Body of pancreas (tissue), 4 donors: ENCODE measurements at regions not wholly inside any gene's neighbourhood (a gene's known extent, or its start where the extent isn't known, plus 50 kb on each side); places are given as distances from the start of the nearest gene placed in this dataset.

Experiments used
- POLR2A ChIP-seq, 3 donors: fragments of 450-650 bp; IDR thresholded peaks; one replicate each; pipeline ENCODE4 v1.6.1; 2016; ENCODE audit warnings: antibody characterized with exemption in 3 of 3, mild to moderate bottlenecking in 2 of 3
- TF ChIP-seq, protein P1 (sequence below), 7 experiments: fragments of 450-650 bp in 4 of 7; fragments of 200-600 bp in 3 of 7; sonication (generic) in 3 of 7; IDR thresholded peaks; one replicate each; pipeline ENCODE4 v1.5.1; 2016 to 2019; ENCODE audit warnings: antibody characterized with exemption in 7 of 7

DNA sequence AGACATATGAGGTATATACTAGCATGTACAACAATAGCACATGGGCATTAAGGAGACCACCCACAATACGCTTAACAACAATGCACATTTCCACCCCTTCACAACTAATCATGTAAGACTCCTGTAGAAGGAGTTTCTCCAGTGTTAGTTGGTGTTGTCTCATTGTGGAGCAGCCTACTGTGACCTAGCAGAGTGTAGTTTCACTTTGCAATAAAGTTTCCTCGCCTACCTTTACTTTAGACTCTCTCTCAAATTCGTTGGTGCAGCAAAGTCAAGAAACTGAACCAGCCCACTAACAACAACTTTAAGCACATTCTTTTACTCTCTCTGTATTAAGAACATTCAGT lies 863.6 kb downstream of the FAM181B start:
- TF ChIP-seq POLR2A (IDR thresholded peaks at IDR 0.05): no peak
- TF ChIP-seq, protein P1, sequence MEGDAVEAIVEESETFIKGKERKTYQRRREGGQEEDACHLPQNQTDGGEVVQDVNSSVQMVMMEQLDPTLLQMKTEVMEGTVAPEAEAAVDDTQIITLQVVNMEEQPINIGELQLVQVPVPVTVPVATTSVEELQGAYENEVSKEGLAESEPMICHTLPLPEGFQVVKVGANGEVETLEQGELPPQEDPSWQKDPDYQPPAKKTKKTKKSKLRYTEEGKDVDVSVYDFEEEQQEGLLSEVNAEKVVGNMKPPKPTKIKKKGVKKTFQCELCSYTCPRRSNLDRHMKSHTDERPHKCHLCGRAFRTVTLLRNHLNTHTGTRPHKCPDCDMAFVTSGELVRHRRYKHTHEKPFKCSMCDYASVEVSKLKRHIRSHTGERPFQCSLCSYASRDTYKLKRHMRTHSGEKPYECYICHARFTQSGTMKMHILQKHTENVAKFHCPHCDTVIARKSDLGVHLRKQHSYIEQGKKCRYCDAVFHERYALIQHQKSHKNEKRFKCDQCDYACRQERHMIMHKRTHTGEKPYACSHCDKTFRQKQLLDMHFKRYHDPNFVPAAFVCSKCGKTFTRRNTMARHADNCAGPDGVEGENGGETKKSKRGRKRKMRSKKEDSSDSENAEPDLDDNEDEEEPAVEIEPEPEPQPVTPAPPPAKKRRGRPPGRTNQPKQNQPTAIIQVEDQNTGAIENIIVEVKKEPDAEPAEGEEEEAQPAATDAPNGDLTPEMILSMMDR (IDR thresholded peaks at IDR 0.05): no peak
